Panc1 (cell line): ENCODE measurements at regions not wholly inside any gene's neighbourhood (a gene's known extent, or its start where the extent isn't known, plus 50 kb on each side); places are given as distances from the start of the nearest gene placed in this dataset.

Source experiments
- POLR2AphosphoS5 ChIP-seq: IDR thresholded peaks from 2 replicates; pipeline ENCODE4 v1.6.1; 2012; ENCODE audit warnings: mild to moderate bottlenecking, low read depth, low read length, moderate library complexity
- TF ChIP-seq, protein P1 (sequence below): fragments of 450-650 bp; IDR thresholded peaks from 2 replicates; pipeline ENCODE4 v1.5.1; 2017; ENCODE audit warnings: mild to moderate bottlenecking

DNA sequence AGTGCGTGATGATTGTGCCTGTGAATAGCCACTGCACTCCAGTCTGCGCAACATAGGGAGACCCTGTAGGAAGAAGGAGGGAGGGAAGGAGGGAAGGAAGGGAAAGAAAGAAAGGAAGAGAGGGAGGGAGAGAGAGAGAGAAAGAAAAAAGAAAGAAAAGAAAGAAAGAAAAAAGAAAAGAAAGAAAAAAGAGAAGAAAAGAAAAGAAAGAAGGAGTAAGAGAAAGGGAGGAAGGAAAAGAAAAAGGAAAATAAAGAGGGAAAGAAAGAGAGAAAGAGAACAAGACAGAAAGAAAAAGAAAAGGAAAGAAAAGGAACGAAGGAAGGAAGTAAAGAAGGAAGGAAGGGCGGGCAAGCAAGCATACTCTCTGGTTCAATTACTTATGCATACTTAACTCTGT is 112.9 kb upstream of the ANK3 start:
- TF ChIP-seq, protein P1, sequence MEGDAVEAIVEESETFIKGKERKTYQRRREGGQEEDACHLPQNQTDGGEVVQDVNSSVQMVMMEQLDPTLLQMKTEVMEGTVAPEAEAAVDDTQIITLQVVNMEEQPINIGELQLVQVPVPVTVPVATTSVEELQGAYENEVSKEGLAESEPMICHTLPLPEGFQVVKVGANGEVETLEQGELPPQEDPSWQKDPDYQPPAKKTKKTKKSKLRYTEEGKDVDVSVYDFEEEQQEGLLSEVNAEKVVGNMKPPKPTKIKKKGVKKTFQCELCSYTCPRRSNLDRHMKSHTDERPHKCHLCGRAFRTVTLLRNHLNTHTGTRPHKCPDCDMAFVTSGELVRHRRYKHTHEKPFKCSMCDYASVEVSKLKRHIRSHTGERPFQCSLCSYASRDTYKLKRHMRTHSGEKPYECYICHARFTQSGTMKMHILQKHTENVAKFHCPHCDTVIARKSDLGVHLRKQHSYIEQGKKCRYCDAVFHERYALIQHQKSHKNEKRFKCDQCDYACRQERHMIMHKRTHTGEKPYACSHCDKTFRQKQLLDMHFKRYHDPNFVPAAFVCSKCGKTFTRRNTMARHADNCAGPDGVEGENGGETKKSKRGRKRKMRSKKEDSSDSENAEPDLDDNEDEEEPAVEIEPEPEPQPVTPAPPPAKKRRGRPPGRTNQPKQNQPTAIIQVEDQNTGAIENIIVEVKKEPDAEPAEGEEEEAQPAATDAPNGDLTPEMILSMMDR, result no peak
- TF ChIP-seq POLR2AphosphoS5, result no peak
